Fibroblast of lung (primary cell): ENCODE measurements at regions not wholly inside any gene's neighbourhood (a gene's known extent, or its start where the extent isn't known, plus 50 kb on each side); places are given as distances from the start of the nearest gene placed in this dataset.
"Not testable (repeated sequence)": the region's sequence is repeated elsewhere in the genome, so short reads cannot be mapped to it uniquely, and the experiment has no call there.

Source experiments
- EZH2 ChIP-seq: IDR thresholded peaks from 2 replicates; pipeline ENCODE4 v1.5.1; 2012; ENCODE audit warnings: low read length, control low read depth, mild to moderate bottlenecking; ENCODE audit errors: missing control alignments
- TF ChIP-seq, protein P1 (sequence below), 2 donors: IDR thresholded peaks in 1 of 2; conservative IDR thresholded peaks in 1 of 2; 1 replicate in 1 of 2; 2 replicates in 1 of 2; pipeline ENCODE4 v1.5.1; 2011 to 2012; ENCODE audit warnings: low read length in 2 of 2, control low read depth in 1 of 2, inconsistent platforms in 1 of 2, low read depth in 1 of 2, mild to moderate bottlenecking in 1 of 2

DNA sequence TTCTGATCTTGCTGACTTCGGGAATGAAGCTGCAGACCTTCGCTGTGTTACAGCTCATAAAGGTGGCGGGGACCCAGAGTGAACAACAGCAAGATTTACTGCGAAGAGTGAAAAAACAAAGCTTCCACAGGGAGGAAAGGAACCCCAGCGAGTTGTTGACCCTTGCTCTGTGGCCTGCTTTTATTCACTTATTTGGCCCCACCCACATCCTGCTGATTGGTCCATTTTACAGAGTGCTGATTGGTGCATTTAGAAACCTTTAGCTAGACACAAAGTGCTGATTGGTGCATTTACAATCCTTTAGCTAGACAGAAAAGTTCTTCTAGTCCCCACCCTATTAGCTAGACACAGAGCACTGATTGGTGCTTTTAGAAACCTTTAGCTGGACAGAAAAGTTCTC is 218.3 kb downstream of the MAP2K4 start:
- TF ChIP-seq, protein P1, sequence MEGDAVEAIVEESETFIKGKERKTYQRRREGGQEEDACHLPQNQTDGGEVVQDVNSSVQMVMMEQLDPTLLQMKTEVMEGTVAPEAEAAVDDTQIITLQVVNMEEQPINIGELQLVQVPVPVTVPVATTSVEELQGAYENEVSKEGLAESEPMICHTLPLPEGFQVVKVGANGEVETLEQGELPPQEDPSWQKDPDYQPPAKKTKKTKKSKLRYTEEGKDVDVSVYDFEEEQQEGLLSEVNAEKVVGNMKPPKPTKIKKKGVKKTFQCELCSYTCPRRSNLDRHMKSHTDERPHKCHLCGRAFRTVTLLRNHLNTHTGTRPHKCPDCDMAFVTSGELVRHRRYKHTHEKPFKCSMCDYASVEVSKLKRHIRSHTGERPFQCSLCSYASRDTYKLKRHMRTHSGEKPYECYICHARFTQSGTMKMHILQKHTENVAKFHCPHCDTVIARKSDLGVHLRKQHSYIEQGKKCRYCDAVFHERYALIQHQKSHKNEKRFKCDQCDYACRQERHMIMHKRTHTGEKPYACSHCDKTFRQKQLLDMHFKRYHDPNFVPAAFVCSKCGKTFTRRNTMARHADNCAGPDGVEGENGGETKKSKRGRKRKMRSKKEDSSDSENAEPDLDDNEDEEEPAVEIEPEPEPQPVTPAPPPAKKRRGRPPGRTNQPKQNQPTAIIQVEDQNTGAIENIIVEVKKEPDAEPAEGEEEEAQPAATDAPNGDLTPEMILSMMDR (conservative IDR thresholded peaks at IDR 0.05 in 1 of 2, IDR thresholded peaks at IDR 0.05 in 1 of 2; ENCODE audit: low read depth in 1 of 2, low read length in 2 of 2), result not testable (repeated sequence)
- not testable (repeated sequence) for TF ChIP-seq EZH2
